H1 (cell line): ENCODE measurements at regions not wholly inside any gene's neighbourhood (a gene's known extent, or its start where the extent isn't known, plus 50 kb on each side); places are given as distances from the start of the nearest gene placed in this dataset.

Source experiments
- CTCF ChIA-PET: fragments of 300-600 bp; sonication (Branson Sonifier 250); formaldehyde crosslinking; loops from one replicate; lab custom pipeline; 2021; ENCODE audit not compliant: partially characterized antibody; lab: Charles Lee
- POLR2A ChIA-PET: fragments of 300-600 bp; sonication (Branson Sonifier 250); formaldehyde crosslinking; loops from one replicate; lab custom pipeline; 2021; ENCODE audit warnings: inconsistent platforms; ENCODE audit not compliant: partially characterized antibody; lab: Charles Lee
- DNase-seq, 2 experiments: peaks; one replicate each; pipeline versions ENCODE4 v3.0.0 to v3.0.0-alpha.2; 2010 to 2022; ENCODE audit warnings: low spot score in 2 of 2, low read depth in 1 of 2, mixed read lengths in 1 of 2
- FAIRE-seq: peaks from 2 replicates; lab custom pipeline; 2011; peaks lifted over from hg19 to GRCh38; lab: Jason Lieb, UNC
- H2AFZ ChIP-seq: 2 replicates; pipeline ENCODE4 v1.8.1; 2012; ENCODE audit warnings: low read length, inconsistent platforms
- H2AK5ac ChIP-seq: 2 replicates; pipeline ENCODE4 v1.6.1; 2013; ENCODE audit warnings: low read depth, low read length
- H2BK120ac ChIP-seq: replicated peaks from 2 replicates; pipeline ENCODE3; 2013; ENCODE audit warnings: low read depth, low read length, inconsistent platforms
- H2BK12ac ChIP-seq: 2 replicates; pipeline ENCODE4 v1.6.1; 2013; ENCODE audit warnings: low read depth, low read length
- H2BK15ac ChIP-seq: 2 replicates; pipeline ENCODE4 v1.6.1; 2013; ENCODE audit warnings: low read length
- H2BK20ac ChIP-seq: 2 replicates; pipeline ENCODE4 v1.6.1; 2013; ENCODE audit warnings: low read length
- H2BK5ac ChIP-seq: 2 replicates; pipeline ENCODE4 v1.6.1; 2013; ENCODE audit warnings: low read depth, low read length
- H3K14ac ChIP-seq: 2 replicates; pipeline ENCODE4 v1.6.1; 2013; ENCODE audit warnings: inconsistent platforms; ENCODE audit not compliant: insufficient read length
- H3K18ac ChIP-seq: 2 replicates; pipeline ENCODE4 v1.6.1; 2013; ENCODE audit warnings: low read length; ENCODE audit errors: extremely low read depth
- H3K23ac ChIP-seq: 2 replicates; pipeline ENCODE4 v1.6.1; 2013; ENCODE audit warnings: inconsistent platforms; ENCODE audit not compliant: insufficient read length
- H3K23me2 ChIP-seq: 2 replicates; pipeline ENCODE4 v1.6.1; 2013; ENCODE audit warnings: low read depth, low read length
- H3K27ac ChIP-seq: 2 replicates; pipeline ENCODE4 v1.6.1; 2011; ENCODE audit warnings: low read depth, low read length, inconsistent platforms
- H3K27me3 ChIP-seq, 4 experiments: replicated peaks in 1 of 4; 1 replicate in 1 of 4; 2 replicates in 3 of 4; pipeline versions ENCODE4 v1.6.1 to v1.8.1; 2011 to 2013; ENCODE audit warnings: low read length in 3 of 4, mild to moderate bottlenecking in 3 of 4, inconsistent platforms in 2 of 4, mixed read lengths in 2 of 4, moderate library complexity in 1 of 4; ENCODE audit not compliant: control insufficient read depth in 3 of 4, insufficient read depth in 3 of 4; ENCODE audit errors: extremely low read depth in 1 of 4
- H3K36me3 ChIP-seq, 4 experiments: 2 replicates each; pipeline versions ENCODE4 v1.6.1 to v1.8.1; 2011 to 2013; ENCODE audit warnings: mild to moderate bottlenecking in 4 of 4, low read length in 3 of 4, moderate library complexity in 2 of 4, control low read depth in 1 of 4, inconsistent platforms in 1 of 4; ENCODE audit not compliant: insufficient read depth in 4 of 4, control insufficient read depth in 2 of 4
- H3K4ac ChIP-seq: replicated peaks from 2 replicates; pipeline ENCODE3; 2013; ENCODE audit warnings: low read length, low read depth, mixed read lengths, inconsistent platforms; ENCODE audit not compliant: insufficient read length
- H3K4me1 ChIP-seq, 4 experiments: replicated peaks in 1 of 4; 1 replicate in 1 of 4; 2 replicates in 3 of 4; pipeline versions ENCODE4 v1.6.1 to v1.8.1; 2011 to 2013; ENCODE audit warnings: low read length in 3 of 4, inconsistent platforms in 2 of 4, mixed read lengths in 1 of 4; ENCODE audit not compliant: insufficient read depth in 4 of 4, control insufficient read depth in 3 of 4
- H3K4me2 ChIP-seq, 2 experiments: 2 replicates each; pipeline versions ENCODE4 v1.6.1 to v1.8.1; 2011 to 2013; ENCODE audit warnings: low read depth in 2 of 2, low read length in 2 of 2, control low read depth in 1 of 2, inconsistent platforms in 1 of 2, mild to moderate bottlenecking in 1 of 2; ENCODE audit not compliant: insufficient read depth in 1 of 2
- H3K4me3 ChIP-seq, 4 experiments: fragments of 200-600, 300-600 bp in 1 of 4; sonication (generic), shearing (Covaris generic), sonication (Bioruptor Twin) in 1 of 4; 2 replicates each; pipeline versions ENCODE4 v1.5.1 to v1.8.1; 2011 to 2016; ENCODE audit warnings: low read length in 4 of 4, low read depth in 3 of 4, control low read depth in 2 of 4, inconsistent platforms in 2 of 4, mild to moderate bottlenecking in 2 of 4, mixed read lengths in 1 of 4, moderate library complexity in 1 of 4; ENCODE audit not compliant: insufficient read depth in 2 of 4; ENCODE audit errors: extremely low read depth in 1 of 4
- H3K56ac ChIP-seq: replicated peaks from 2 replicates; pipeline ENCODE3; 2013; ENCODE audit warnings: low read depth, mild to moderate bottlenecking, mixed read lengths, low read length, inconsistent platforms; ENCODE audit not compliant: insufficient read length
- H3K79me1 ChIP-seq: 2 replicates; pipeline ENCODE4 v1.6.1; 2013; ENCODE audit warnings: low read depth, low read length, control low read depth
- H3K79me2 ChIP-seq, 2 experiments: 2 replicates each; pipeline versions ENCODE4 v1.6.1 to v1.8.1; 2012 to 2013; ENCODE audit warnings: low read length in 2 of 2, mild to moderate bottlenecking in 2 of 2, inconsistent platforms in 1 of 2; ENCODE audit not compliant: insufficient read depth in 2 of 2, control insufficient read depth in 1 of 2
- H3K9ac ChIP-seq, 4 experiments: replicated peaks in 1 of 4; 1 replicate in 1 of 4; 2 replicates in 3 of 4; pipeline versions ENCODE4 v1.6.1 to v1.8.1; 2011 to 2013; ENCODE audit warnings: low read depth in 3 of 4, low read length in 3 of 4, control low read depth in 2 of 4, mild to moderate bottlenecking in 2 of 4, moderate library complexity in 2 of 4, inconsistent platforms in 1 of 4; ENCODE audit errors: extremely low read depth in 1 of 4
- H3K9me3 ChIP-seq, 2 experiments: 2 replicates each; pipeline versions ENCODE4 v1.6.1 to v1.8.1; 2012 to 2013; ENCODE audit warnings: mild to moderate bottlenecking in 2 of 2, moderate library complexity in 2 of 2, control low read depth in 1 of 2, inconsistent platforms in 1 of 2, low read depth in 1 of 2, low read length in 1 of 2, mixed read lengths in 1 of 2; ENCODE audit not compliant: insufficient read depth in 2 of 2
- H4K20me1 ChIP-seq, 2 experiments: replicated peaks in 1 of 2; 2 replicates each; pipeline versions ENCODE3 to v1.8.1; 2011 to 2013; ENCODE audit warnings: inconsistent platforms in 2 of 2, low read length in 2 of 2, mild to moderate bottlenecking in 1 of 2; ENCODE audit not compliant: insufficient read depth in 2 of 2, control insufficient read depth in 1 of 2
- H4K5ac ChIP-seq: 2 replicates; pipeline ENCODE4 v1.6.1; 2013; ENCODE audit warnings: low read length, low read depth, mixed read lengths, inconsistent platforms; ENCODE audit not compliant: insufficient read length
- H4K8ac ChIP-seq: 2 replicates; pipeline ENCODE4 v1.8.0; 2013; ENCODE audit warnings: mild to moderate bottlenecking, moderate library complexity, low read length, inconsistent platforms; ENCODE audit not compliant: insufficient read depth; ENCODE audit errors: extremely low read depth
- H4K91ac ChIP-seq: replicated peaks from 2 replicates; pipeline ENCODE3; 2013; ENCODE audit warnings: low read length, mixed read lengths, inconsistent platforms; ENCODE audit not compliant: insufficient read length
- HDAC2 ChIP-seq, 2 experiments: fragments of 300-600 bp in 1 of 2; sonication (generic) in 1 of 2; IDR thresholded peaks; 2 replicates each; pipeline ENCODE4 v1.6.1; 2011 to 2012; ENCODE audit warnings: low read depth in 2 of 2, low read length in 2 of 2, mild to moderate bottlenecking in 2 of 2, moderate library complexity in 2 of 2, borderline replicate concordance in 1 of 2, inconsistent platforms in 1 of 2
- JUND ChIP-seq: IDR thresholded peaks from 2 replicates; pipeline ENCODE4 v1.6.1; 2011; ENCODE audit warnings: mild to moderate bottlenecking, improper control_type of control experiment, low read length
- KDM5A ChIP-seq: fragments of 200-600 bp; IDR thresholded peaks from 2 replicates; pipeline ENCODE4 v1.7.1; 2012; ENCODE audit warnings: mild to moderate bottlenecking, low read length, inconsistent platforms, mixed read lengths
- SAP30 ChIP-seq: fragments of 300-600 bp; sonication (generic); IDR thresholded peaks from 2 replicates; pipeline ENCODE4 v1.7.1; 2012; ENCODE audit warnings: low read length, moderate library complexity, mild to moderate bottlenecking, inconsistent platforms; ENCODE audit not compliant: insufficient read depth, insufficient replicate concordance
- SIX5 ChIP-seq: IDR thresholded peaks from 2 replicates; pipeline ENCODE4 v1.6.1; 2011; ENCODE audit warnings: mild to moderate bottlenecking, low read depth, low read length
- SP1 ChIP-seq: IDR thresholded peaks from 2 replicates; pipeline ENCODE4 v1.6.1; 2011; ENCODE audit warnings: low read depth, low read length
- SP2 ChIP-seq: IDR thresholded peaks from 2 replicates; pipeline ENCODE4 v1.6.1; 2012; ENCODE audit warnings: mild to moderate bottlenecking, low read length, inconsistent platforms
- SUZ12 ChIP-seq: fragments of 200-600 bp; sonication (generic); IDR thresholded peaks from 2 replicates; pipeline ENCODE4 v1.6.1; 2012; ENCODE audit warnings: mild to moderate bottlenecking, inconsistent platforms, low read length, moderate library complexity, mixed read lengths
- TAF1 ChIP-seq: IDR thresholded peaks from 2 replicates; pipeline ENCODE4 v1.6.1; 2011; ENCODE audit warnings: mild to moderate bottlenecking, low read depth, low read length
- TAF7 ChIP-seq: optimal IDR thresholded peaks from 2 replicates; pipeline ENCODE3; 2011; ENCODE audit warnings: low read depth, mild to moderate bottlenecking, inconsistent platforms, low read length, moderate library complexity, borderline replicate concordance
- YY1 ChIP-seq: IDR thresholded peaks from 2 replicates; pipeline ENCODE4 v1.6.1; 2011; ENCODE audit warnings: low read depth, mild to moderate bottlenecking, low read length
- ZNF274 ChIP-seq: IDR thresholded peaks from 2 replicates; pipeline ENCODE4 v1.7.0; 2012; ENCODE audit warnings: low read length, borderline replicate concordance; ENCODE audit errors: extremely low read depth
- TF ChIP-seq, protein P1 (sequence below): IDR thresholded peaks from 2 replicates; pipeline ENCODE4 v1.6.1; 2011; ENCODE audit warnings: low read length, improper control_type of control experiment
- TF ChIP-seq, protein P2 (sequence below): IDR thresholded peaks from 2 replicates; pipeline ENCODE4 v1.6.1; 2012; ENCODE audit warnings: inconsistent platforms
- TF ChIP-seq, protein P3 (sequence below): IDR thresholded peaks from 2 replicates; pipeline ENCODE4 v1.6.1; 2012; ENCODE audit warnings: inconsistent platforms

DNA sequence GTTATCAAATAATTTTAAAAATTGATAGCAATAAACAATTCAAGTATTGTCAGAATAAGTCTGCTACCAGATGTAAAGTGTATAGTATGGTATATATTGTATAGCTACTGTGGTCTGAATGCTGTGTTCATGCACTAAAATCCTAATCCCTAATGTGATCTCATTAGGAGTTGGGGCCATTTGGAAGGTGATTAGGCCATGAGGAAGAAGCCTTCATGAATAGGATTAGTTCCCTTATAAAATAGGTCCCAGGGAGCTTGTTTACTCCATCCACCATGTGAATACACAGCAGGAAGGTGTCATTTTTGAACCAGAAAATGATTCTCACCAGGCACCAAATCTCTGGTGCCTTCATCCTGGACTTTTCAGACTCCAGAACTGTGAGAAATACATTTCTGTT, 363.0 kb upstream of the CNTN5 start:
- H4K5ac ChIP-seq, result no peak overlapping the region
- TF ChIP-seq KDM5A (no peak), SP1 (no peak), HDAC2 (IDR thresholded peaks at IDR 0.05; ENCODE audit: borderline replicate concordance in 1 of 2, low read depth in 2 of 2, low read length in 2 of 2) (no peak), SAP30 (no peak), ZNF274 (no peak), YY1 (no peak), TAF7 (no peak), SUZ12 (no peak), SP2 (no peak), TAF1 (no peak), SIX5 (no peak), JUND (no peak)
- TF ChIP-seq, protein P1, sequence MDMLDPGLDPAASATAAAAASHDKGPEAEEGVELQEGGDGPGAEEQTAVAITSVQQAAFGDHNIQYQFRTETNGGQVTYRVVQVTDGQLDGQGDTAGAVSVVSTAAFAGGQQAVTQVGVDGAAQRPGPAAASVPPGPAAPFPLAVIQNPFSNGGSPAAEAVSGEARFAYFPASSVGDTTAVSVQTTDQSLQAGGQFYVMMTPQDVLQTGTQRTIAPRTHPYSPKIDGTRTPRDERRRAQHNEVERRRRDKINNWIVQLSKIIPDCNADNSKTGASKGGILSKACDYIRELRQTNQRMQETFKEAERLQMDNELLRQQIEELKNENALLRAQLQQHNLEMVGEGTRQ, result no peak
- TF ChIP-seq, protein P2, sequence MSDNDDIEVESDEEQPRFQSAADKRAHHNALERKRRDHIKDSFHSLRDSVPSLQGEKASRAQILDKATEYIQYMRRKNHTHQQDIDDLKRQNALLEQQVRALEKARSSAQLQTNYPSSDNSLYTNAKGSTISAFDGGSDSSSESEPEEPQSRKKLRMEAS, result no peak
- TF ChIP-seq, protein P3, sequence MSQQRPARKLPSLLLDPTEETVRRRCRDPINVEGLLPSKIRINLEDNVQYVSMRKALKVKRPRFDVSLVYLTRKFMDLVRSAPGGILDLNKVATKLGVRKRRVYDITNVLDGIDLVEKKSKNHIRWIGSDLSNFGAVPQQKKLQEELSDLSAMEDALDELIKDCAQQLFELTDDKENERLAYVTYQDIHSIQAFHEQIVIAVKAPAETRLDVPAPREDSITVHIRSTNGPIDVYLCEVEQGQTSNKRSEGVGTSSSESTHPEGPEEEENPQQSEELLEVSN, result no peak

More for the DNA sequence above, 363.0 kb upstream of the CNTN5 start:
- H3K9me3 ChIP-seq, result no peaks in the 10 kb centered on the region
- H3K36me3 ChIP-seq, result no peaks in the 10 kb centered on the region
- no peak overlapping the region for H3K4me3 ChIP-seq
- H3K23me2 ChIP-seq, result no peaks in the 10 kb centered on the region
- H3K4me1 ChIP-seq, result no peaks in the 10 kb centered on the region
- no peak overlapping the region for H4K8ac ChIP-seq
- no peaks in the 10 kb centered on the region for H3K79me2 ChIP-seq
- no peak overlapping the region for H3K27ac ChIP-seq
- no peak overlapping the region for H2AK5ac ChIP-seq
- H2BK20ac ChIP-seq, result no peak overlapping the region
- no peaks in the 10 kb centered on the region for H3K27me3 ChIP-seq
- H4K91ac ChIP-seq, result no peak overlapping the region
- no peak overlapping the region for H3K4me2 ChIP-seq
- no peak overlapping the region for H2BK120ac ChIP-seq
- H3K56ac ChIP-seq, result no peak overlapping the region
- no peak overlapping the region for H3K14ac ChIP-seq
- no peak overlapping the region for H2AFZ ChIP-seq
- H2BK12ac ChIP-seq, result no peak overlapping the region
- H2BK15ac ChIP-seq, result no peak overlapping the region
- H3K4ac ChIP-seq, result no peak overlapping the region
- no peak overlapping the region for H3K23ac ChIP-seq
- no peaks in the 10 kb centered on the region for H3K79me1 ChIP-seq
- ChIA-PET POLR2A (no interaction called here), CTCF (no interaction called here)
- no peak overlapping the region for H3K18ac ChIP-seq
- no peak overlapping the region for H2BK5ac ChIP-seq
- DNase-seq, result no peak
- no peak for FAIRE-seq
- H3K9ac ChIP-seq, result no peak overlapping the region
- no peaks in the 10 kb centered on the region for H4K20me1 ChIP-seq
